GM19463 (cell line): ENCODE measurements at regions not wholly inside any gene's neighbourhood (a gene's known extent, or its start where the extent isn't known, plus 50 kb on each side); places are given as distances from the start of the nearest gene placed in this dataset.
"Not testable (repeated sequence)": the region's sequence is repeated elsewhere in the genome, so short reads cannot be mapped to it uniquely, and the experiment has no call there.

ENCODE experiments used
- ATAC-seq: cut with Tn5 transposase; IDR thresholded peaks from one replicate; pipeline ENCODE4 v1.9.1; 2021; ENCODE audit warnings: mild to moderate bottlenecking, moderate library complexity; ENCODE audit not compliant: unreplicated experiment

DNA sequence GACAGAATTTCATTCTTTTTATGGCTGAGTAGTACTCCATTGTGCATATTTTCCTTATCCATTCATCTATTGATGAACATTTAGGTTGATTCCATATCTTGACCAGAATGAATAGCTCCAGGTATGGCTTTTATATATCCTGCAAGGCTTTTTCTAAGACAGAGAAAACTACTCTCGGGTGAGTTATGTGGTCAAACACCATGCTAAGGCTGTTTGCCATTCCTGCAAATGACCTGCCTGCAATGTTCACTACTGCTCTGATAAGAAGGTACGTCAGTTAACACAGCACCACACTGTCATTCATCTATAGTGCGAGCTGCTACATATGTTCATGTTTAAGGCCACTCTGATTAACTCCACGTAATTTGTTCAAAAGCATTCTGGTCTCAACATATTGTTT lies 256.8 kb upstream of the RGMB start:
- ATAC-seq = no peak

DNA sequence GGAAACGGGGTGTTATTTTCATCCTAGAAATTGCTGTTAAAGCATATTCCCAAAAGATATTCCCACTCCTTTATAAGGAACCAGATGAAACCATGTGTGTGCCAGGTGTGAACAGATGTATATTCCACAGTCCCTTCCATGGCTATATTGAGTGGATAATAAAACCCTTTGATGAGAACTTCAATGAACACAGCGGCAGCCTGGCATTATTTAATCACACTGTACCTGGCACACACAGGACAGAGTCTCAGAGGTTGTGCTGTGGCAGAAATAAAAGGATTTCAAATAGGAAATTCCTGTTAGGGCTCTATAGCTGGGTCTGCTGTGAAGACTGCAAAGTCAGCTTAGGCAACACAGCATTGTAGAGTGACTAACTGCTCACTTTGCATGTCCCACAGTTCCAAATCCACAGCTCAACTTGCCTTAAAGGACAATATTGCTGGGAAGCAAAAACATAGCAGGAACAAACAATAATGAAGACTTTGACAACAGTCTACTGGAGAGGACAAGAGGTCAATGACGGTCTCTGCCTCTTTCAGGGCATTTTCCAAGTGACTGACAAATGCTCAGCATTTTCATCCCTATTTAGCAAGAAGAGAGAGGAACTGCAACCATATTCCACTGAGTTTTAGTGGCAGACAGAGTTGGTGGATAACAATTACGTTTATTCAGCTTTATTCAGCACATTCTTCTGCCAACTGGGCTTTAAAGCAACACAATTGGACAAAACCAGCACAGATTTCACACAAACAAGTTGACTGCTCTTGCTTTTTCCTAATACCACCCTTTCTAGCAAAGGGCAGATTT lies 255.7 kb upstream of the RGMB start:
- no peak for ATAC-seq

DNA sequence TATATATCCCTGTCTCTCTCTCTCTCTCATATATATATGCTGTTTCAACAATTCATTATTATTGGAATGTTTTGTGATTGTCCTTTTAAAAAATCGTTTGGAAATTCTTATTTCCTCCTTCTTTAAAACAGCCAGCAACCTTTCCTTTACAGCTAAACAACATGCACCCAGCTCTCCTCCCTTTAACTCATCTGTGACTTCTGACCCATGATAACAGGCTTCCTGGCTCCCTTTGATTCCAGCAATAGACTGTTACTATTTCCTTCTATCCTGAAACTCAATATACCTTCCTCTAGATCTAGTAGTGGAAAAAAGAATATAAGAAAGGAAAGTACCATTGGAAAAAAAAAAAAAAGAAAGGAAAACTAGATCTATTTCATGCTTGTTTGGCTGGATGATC lies 254.7 kb upstream of the RGMB start:
- ATAC-seq = no peak

DNA sequence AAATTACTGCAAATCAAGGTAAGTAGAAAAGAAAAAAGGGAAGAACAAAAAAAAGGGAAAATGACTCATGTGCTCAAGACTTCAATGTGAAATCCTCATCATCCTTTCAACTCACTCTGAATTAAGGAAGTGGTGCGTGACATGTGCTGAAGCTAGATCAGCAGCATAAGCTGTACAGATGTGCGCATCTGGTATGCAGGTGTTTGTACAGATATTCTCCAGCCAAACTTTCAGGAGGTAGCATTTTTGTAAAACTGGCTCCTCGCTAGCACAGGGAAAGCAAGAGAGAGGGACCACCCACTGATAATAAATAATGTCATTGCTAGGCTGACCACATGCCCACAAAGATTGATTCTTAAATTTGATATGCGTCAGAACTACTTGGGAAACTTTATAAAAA lies 253.9 kb upstream of the RGMB start:
- ATAC-seq = no peak

DNA sequence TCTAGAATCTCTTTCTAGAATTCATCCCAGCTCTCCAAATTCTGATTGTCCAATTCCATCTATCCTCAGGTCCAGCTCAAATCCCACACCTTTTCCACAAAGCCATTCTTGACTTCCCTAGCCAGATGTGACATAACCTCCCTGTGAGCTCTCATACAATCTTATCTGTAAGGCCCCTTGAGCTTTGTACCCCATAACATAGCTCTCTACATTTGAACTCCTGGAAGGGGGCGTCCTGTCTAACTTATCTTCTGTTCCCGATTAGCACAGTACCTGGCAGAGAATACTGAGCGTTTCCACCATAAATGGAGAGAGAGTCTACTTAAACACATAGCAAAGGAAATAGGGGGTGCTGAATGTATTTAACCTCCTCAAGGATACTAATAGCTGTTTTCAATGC lies 251.6 kb upstream of the RGMB start:
- no peak for ATAC-seq

DNA sequence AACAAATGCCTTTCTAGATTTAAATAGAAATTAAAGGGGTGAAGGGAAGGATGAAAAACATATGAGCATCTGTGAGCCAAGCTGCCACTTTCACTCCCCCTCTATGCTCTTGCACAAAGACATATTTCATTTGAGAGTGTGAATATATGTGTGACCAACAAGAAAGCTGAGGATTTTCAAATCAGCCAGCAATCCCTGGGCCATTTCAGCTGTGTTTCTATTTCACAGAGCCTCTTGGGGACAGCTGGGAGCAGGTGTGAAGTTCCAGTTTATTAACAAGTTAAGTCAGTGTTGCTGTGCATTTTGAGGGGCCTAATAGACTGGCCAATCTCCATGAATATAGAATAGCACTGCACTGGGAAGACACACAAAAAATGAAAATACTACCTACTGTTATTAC lies 248.7 kb upstream of the RGMB start:
- ATAC-seq = no peak

DNA sequence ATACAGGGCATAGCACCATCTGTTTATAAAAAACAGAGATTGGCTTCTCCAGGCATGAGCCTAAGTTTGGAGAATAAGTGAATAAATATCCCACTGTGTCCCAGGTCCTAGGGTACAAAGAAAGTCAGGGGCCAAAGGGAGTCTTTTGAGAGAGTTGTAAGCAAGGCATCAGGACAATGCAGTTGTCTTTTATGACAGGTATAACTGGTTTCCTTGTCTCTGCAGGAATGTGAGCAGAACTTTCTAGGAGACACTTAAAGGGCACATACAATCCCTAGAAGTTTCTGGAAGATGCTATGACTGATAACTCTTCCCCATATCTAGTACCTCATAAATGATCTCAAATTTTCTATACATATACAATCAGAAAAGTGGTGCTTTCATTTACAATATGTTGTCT lies 245.6 kb upstream of the RGMB start:
- no peak for ATAC-seq

DNA sequence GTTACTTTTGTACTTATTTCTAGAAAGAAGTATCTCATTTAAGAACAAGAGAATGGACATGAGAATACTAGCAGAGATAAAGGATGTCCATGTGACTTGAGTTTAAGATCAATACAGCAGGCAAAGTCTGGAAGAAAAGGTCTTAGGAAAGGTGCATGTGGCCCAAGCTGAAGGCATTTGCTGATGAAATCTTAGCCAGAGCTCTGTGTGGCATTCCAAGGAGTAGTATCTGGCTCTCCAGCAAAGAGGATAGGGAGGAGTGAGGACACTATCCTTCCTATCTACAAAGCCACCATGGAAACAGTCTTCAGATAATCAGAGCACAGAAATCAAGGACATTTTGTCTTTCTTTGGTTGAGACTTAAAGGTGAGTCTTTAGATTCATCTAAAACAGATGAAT lies 244.1 kb upstream of the RGMB start:
- no peak for ATAC-seq

DNA sequence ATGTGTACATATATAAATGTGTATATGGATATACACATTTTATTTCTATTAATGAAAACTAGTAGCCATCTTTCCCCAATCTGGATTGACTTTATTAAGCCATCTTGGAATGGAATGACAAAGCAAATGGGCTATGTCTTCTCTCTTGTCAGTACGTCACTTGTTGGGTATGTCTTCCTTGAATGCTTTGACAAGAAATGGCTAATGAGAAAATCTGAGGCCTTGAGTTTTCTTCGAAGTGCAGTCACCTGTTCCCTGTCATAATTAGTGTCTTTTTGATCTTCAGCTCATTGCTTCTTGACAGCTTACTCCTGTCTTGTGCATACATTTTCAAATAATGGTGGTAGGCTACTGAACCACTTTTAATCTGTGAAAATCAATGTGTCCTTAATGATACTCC lies 243.2 kb upstream of the RGMB start:
- no peak for ATAC-seq

DNA sequence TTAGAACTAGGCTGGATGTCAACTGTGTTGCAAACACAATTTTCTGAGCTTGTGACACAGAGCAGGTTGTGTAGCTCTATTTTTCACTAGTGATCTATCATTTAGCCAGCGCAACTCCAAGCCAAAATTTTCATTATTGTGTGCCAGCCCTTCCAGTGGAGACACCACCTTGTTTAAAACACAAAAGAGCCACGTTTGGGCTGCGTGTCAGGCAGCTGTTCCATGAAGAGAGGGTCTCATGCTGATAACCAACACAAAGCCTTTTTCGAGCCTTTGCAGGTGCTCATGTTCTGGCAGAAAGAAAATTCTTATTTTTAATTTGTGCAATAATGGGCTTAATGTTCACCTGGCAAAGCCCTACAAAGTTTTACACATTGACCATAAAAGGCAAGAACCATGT lies 237.6 kb upstream of the RGMB start:
- ATAC-seq = no peak

DNA sequence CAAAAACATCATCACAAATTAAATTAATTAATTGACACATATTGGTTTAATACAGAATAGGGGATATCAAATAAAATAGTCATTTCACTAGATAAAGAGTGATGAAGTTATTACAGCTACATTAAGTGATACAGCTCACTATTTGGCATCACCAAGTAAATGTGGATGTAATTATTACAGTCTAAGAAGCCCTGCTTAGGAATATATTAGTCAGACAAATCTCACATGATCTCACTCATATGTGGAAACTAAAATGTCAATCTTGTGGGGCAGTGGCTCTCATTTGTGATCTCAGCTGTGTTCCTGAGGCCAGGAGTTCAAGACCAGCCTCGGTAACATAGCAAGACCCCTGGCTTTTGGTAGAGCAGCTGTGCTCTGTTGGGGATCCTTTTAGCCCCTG lies 233.4 kb upstream of the RGMB start:
- ATAC-seq = no peak

DNA sequence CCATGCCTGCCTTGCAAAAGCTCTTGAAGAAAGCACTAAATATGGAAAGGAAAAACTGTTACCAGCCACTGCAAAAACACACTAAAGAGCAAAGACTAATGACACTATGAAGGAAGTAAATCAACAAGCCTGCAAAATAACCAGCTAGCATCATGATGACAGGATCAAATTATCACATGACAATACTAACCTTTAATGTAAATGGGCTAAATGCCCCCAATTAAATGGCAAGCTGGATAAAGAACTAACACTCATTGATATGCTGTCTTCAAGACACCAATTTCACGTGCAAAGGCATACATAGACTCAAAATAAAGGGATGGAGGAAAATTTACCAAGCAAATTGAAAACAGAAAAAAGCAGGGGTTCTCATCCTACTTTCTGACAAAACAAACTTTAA lies 231.8 kb upstream of the RGMB start:
- no peak for ATAC-seq

DNA sequence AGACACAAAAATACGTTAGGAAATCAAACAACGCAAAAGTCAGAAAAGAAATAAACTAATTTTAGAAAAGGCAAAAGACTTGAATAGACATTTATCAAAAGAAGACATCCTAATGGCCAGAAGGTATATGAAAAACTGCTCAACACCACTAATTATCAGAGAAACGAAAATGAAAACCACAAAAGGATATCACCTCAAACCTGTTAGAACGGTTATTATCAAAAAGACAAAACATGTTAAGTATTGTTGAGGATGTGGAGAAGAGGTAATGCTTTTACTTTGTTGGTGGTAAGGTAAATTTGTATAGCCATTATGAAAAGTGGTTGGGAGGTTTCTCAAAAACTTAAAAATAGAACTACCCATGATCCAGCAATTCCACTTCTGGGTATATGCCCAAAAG lies 230.0 kb upstream of the RGMB start:
- no peak for ATAC-seq

DNA sequence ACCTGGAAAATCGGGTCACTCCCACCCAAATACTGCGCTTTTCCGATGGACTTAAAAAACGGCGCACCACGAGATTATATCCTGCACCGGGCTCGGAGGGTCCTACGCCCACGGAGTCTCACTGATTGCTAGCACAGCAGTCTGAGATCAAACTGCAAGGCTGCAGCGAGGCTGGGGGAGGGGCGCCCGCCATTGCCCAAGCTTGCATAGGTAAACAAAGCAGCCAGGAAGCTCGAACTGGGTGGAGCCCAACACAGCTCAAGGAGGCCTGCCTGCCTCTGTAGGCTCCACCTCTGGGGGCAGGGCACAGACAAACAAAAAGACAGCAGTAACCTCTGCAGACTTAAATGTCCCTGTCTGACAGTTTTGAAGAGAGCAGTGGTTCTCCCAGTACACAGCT lies 226.5 kb upstream of the RGMB start:
- not testable (repeated sequence) for ATAC-seq

DNA sequence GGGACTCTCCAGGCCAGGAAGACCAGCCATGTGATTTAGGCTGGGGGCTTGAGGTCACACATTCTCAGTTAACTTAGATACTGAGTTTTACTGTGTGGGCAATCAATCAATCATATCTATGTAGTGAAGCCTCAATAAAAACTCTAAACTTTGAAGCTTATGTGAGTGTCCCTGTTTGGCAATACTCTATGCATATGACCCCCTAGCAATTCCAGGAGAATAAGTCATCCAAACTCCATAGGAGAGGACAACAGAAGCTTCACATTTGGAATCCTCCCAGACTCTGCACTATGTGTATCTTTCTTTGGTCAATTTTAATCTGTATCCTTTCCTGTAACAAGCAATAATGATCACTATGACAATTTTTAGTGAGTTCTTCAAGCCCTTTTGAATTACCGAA lies 216.8 kb upstream of the RGMB start:
- ATAC-seq = no peak

DNA sequence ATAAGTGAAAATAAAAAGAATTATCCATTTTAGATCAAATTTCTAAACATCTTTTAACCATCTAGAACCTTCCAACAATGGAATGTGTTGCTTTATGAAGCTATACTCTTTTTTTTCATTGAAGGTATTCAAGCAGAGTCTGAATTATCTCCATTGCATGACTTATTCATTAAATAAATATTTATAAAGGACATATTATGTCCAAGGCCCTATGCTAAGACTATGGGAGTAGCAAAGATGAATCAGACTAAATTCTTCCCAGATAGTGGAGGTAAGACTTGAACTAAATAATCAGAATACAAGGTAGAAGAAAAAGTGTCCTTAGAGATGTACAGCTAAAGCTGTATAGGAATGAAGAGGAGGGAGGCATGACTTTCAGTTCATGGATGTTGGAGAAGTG lies 215.5 kb upstream of the RGMB start:
- ATAC-seq = no peak

DNA sequence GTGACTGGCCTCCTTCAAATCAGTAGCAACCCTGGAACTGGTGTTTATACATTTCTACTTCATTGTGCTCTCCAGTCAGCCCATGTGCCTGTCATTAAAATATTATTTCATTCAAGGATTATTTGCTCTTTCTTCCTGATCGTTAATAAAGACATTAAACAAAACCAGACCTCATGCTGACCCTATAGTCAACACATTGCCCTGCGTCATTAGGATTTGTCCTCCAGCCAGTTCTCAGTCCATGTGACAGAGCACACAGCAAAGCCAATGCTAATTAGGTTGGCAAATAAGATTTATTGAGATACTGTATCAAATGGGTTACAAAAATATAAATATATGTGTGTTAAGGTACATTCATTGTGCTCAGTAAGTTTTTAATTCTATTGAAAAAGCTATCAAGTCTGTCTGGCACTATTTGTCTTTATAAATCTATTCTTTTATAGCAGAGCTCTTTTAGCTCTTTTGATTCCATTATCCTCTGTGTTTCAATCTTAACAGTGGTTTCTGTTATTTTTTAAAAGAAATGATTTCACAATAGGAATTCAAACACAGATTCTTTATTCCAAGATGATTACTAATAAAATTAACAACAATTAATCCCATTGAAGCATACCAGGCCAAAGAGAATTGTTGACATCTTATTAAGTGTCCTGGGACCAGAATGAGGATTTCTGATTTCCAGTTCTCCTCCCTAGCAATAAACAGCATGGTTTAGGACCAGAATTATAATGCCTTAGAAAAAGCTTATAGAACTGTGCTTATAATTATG lies 209.4 kb upstream of the RGMB start:
- no peak for ATAC-seq

DNA sequence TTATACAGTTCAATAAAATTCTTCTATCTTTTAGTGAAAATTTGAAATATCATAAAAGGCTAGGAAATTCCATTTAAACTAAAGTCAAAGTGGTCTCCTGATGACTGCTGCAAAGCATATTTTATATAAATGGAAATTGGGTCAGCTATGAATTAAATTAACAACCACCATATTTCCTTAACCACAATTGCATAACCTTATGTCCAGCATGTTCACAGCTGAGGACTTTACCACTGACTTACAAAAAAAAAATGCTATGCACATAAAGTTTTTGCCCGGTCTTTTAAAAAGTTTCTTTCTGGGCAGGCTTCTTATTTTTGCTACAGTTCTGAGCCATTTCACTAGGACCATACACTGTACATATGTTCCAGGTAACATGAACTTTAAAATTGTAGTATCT lies 208.6 kb upstream of the RGMB start:
- no peak for ATAC-seq

DNA sequence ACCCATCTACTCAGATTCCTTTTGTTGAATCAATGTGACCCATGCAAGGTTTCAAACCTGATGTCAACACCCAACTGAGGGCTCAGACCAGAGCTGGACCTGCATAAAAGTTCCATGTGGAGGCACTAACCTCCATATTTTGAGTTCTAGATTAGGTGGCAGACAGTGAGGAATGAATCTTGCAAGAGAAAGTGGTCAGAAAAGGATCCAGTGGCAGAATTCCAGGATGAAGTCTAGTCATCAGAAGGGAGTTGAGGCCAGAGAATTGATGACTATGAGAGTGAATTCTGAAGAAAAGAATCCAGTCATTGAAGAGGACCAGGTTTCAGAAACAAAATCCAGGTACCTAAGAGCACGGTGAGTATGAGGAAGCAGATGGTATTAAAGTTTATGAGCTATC lies 205.1 kb upstream of the RGMB start:
- no peak for ATAC-seq

DNA sequence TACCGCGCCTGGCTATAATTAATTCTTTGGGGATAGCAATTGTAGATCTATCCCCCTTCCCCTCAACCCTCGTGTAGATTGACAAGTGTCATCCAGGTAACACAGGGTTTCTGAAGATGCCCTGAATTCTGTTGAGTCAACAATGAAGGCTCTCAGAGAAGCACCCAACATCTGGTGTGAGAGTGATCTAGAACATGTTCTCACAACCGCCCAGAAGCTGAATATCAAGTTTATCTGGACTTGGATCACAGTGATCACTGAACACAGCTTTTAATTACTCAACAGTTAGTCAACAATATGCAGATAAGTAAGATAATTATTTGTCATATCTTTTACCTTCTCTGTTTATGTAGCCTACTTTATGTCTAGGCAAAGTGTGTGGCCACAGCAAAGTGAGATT lies 204.2 kb upstream of the RGMB start:
- no peak for ATAC-seq

DNA sequence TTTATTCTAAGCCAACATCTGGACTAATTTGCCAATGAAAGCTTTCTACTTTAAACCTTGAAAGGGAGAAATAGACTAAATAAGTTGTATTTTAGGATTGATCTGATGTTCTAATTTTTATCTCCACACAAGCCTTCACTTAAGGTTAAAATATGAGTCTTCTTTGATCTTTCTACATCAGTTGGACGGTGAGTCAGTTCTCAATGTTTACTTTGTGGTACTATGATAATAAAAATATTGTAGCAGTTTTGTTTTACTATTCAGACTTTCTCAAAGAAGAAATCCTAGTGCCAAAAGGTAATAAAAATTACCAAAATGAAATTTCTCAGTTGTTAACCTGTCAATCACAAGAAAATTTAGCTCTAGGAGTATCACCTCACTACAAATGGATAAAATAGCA lies 203.5 kb upstream of the RGMB start:
- no peak for ATAC-seq

DNA sequence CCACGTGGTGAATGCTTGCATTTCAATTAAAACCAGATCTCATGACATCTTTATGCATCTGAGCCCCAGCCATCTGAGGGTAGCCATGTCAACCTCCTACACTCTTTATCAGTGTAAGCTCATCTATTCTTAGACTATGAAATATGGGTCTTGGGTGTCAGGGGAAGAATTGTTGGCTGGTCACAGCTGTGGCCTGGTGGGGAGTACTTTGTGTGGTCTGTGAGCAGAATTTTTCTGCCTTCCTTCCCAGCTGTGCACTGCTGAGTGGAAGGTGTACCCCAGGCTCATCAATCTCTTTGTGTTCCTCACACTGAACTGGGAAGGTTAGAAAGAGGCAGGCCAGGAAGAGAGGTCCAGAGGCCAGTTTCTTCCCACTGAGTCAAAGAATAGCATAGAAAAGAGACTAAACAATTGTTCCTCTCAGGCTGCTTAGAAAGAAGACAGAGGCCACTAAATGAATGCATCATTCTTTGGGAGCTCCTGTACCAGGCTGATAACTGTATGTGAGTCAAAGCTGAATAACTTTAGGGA lies 202.7 kb upstream of the RGMB start:
- ATAC-seq = no peak
